Stimulated activated CD8-positive, alpha-beta memory T cell treated with anti-CD3 and anti-CD28 coated beads, Interleukin-12 subunit alpha, Interleukin-12 subunit beta, amount 100 ng/mL, for 24 hours (primary cell): ENCODE measurements at regions not wholly inside any gene's neighbourhood (a gene's known extent, or its start where the extent isn't known, plus 50 kb on each side); places are given as distances from the start of the nearest gene placed in this dataset.

ENCODE experiments used
- DNase-seq: peaks from one replicate; pipeline ENCODE4 v3.0.0-alpha.2; 2020; ENCODE audit errors: extremely low read depth

DNA sequence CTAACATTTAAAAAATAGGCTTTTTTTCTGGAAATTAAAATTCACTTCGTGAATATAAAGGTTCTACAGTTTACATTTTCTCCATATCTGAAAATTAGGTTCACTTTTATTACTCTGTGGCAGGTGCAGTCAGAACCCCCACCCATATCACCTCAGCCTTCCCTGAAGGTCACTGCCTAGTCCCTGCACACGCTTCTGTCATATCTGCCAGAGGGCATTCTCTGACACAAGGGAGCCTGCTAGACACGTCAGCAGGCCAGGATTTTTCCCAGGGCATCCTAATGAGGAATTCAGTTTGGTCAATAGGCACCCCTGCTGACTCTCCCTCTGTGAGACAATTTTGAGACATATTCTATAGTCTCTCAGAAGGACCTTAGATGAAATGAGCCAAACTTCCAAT lies 475.7 kb upstream of the PKDCC start:
- no peak for DNase-seq

GRCh38 chr2:41576423-41576822 lies 471.4 kb upstream of the PKDCC start:
- no peak for DNase-seq

GRCh38 chr2:41579806-41580205 lies 468.0 kb upstream of the PKDCC start:
- no peak for DNase-seq

GRCh38 chr2:41580806-41581205 lies 467.0 kb upstream of the PKDCC start:
- no peak for DNase-seq

DNA sequence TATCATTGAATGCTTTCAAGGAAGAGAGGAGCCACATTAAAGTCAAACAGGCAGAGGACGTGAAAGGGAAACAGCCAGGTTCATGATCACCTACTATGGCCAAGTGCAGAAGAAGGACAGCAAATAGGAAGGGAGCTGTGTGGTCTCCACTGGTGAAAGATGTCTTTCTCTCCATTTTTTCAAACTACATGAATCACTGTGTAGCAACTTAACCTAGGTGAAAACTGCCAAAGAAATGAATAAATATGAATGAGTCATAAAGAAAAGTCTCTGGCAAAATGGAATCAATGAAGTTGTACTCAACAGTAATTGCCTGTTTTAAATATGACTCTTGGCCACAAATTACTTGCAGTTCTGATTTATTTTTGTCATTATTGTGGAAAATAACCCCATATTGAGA lies 452.6 kb upstream of the PKDCC start:
- no peak for DNase-seq

- no peak for DNase-seq
Measured at GRCh38 chr2:41597680-41598079, 450.1 kb upstream of the PKDCC start.

- no peak for DNase-seq
Measured at GRCh38 chr2:41598161-41598894, 449.5 kb upstream of the PKDCC start.

DNA sequence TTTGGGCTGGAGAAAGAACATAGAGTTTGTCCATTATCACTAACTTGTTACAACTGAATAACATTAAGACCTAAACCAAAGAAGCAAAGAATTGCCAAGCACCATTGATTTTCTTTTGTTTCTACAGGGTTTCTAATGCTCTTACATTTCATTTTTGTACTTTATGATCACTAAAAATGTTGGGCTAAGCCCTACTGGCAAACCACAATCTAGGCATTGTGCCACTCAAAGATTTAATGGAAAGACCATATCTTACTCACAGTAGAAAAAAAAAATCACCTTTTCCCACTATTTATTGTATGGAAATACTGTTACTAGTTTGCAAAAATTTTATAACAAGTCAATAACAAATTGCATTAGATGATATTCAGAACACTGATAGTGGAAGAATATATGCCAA lies 447.4 kb upstream of the PKDCC start:
- no peak for DNase-seq

DNA sequence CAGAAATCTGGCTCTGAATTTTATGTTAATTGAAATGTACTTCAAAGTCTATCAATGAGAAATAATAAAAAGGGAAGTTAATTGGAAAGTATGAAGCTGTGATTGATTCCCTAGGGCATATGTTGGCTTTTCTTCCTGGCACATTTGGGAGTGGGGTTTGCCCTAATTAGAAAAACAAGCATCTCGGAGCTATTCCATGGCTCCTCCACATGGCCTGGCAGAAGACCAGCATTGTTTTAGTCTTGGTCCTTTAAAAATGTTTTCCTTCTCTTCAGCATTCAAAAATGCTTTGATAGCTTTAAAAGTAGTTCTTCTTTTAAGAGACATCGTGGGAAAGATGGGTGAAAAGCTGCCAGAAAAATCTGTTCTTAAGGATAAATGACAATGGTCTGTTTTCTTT lies 445.5 kb upstream of the PKDCC start:
- DNase-seq, result no peak

GRCh38 chr2:41605311-41605710 lies 442.5 kb upstream of the PKDCC start:
- DNase-seq, result no peak

DNA sequence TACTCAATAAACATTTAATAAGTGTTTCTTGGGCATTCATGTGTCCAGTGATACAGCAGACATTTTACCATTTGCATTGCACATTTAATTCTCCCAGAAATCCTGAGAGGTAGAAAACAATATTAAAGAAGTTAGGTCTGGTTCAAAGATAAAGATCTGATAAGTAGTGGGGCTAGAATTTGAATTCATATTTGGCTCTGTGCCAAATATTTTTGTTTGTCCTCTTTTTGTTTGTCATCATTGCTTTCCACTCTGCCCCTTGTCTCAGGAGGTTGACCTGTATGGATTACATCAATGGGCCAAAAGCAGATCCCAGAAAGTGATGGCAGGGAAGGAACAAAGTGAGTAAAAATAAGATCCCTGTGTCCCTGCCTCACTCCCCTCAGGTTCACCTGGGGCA lies 441.9 kb upstream of the PKDCC start:
- DNase-seq, result no peak

DNA sequence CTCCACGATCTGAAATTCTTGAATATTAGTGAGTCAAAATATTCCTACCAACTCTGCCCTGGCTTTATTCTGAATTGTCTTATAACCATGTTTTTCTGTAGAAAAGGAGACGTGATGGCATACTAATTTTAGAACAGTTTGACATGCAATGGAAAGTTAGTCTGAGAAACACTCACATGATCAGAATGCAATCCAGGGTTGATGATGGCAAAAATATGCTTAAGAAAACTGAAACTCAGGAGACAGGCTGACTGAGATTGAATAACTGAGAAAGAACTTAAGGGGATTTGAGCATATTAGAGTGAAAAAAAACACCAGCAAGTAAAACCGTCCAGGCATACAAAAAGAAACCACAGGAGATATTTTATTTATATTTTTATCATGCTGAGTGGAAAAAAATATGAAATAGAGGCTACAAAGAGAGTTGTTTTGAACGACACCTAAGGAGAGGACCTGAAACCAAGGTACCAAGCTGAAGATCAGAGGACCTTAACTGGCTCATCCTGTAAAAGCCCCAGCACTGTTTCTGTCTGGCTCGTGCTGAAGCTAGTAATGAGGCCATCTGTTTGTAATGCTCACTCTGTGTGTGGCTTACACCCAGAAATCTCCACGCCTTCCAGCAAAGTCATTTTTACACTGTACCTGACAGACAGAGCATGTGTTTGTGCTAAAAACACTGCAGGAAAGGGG lies 437.2 kb upstream of the PKDCC start:
- DNase-seq, result no peak

- no peak for DNase-seq
Measured at GRCh38 chr2:41618754-41619153, 429.1 kb upstream of the PKDCC start.

DNA sequence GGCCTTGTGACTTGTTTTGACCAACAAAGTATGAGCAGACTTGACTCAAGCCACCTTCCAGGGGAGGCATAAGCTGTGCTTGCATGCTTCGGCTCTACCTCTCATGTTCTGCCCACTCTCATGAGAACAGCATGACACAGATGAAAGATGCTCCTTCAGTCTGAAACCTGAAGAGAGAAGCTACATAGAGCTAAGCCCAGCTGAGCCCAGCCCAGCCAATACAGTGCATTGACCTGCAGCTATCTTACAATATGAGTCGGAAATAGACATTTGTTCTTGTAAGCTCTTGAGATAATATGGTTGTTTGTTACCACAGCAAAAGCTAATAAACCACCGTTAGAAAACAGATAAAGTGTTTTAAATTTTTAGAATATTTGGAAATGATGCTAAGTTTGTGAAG lies 426.7 kb upstream of the PKDCC start:
- DNase-seq, result no peak

DNA sequence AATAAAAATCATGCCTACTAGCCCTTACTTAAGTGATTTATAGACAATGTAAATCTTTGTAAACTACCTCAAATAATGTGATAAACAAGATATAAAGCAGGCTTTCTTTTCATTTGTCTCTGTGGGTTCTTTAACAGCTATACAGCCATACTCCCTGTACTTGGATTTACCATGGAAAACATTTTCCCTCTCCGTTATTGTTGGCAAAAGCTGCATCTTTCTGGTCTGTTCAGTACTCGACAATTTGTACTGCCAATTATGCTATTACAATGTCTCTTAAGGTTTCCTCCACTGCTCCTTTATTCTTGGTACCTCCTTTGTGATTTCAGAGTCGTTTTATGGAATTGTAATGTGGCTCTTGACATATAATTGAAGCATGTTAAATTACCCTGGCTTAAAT lies 426.3 kb upstream of the PKDCC start:
- DNase-seq, result no peak

DNA sequence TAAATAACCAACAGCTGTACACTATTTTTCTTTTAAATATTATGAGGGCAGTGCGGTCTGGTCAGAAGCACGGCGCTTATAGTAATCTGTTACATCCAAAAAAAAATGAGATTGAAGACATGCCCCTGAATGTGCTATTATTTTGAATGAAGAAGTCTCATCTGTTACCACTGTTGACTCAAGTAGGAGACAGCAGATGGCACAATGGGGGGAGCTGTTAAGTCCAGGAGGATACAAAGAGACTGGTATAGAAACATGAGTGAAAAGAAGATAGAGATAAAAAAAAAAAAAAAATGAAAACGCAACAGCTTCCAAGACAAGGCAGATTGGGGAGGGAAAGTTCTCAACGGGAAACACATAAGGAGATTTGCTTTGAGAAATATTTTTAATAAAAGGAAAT lies 425.5 kb upstream of the PKDCC start:
- no peak for DNase-seq

- DNase-seq, result no peak
Measured at GRCh38 chr2:41626936-41627335, 420.9 kb upstream of the PKDCC start.

GRCh38 chr2:41634686-41635085 lies 413.1 kb upstream of the PKDCC start:
- no peak for DNase-seq

- no peak for DNase-seq
Measured at GRCh38 chr2:41644936-41645335, 402.9 kb upstream of the PKDCC start.

DNA sequence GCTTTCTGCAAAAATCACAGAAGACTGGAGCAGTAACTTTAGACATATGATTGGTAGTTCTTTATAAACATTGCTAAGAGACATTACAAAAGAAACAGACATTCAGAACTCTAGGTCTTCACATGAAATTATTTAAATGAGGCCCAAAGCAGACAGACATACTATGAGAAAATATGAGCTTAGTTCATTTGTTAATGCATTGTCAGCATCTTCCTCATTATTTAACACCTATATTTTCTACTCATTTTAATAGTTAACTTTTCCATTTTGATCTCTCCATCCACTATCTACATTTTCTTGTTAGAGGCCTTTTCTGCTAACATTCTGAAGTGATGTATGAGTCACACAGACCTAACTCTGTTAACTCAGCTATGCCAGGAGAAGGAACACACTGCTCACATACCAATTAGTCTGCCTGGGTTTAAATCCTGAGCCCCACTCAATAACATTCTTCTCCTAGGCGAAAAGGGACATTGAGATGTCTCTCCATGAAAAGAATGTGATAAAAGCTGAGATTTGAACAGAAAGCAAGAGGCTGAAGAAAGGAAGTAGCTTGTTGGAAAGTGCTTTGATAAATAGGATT lies 400.3 kb upstream of the PKDCC start:
- no peak for DNase-seq

DNA sequence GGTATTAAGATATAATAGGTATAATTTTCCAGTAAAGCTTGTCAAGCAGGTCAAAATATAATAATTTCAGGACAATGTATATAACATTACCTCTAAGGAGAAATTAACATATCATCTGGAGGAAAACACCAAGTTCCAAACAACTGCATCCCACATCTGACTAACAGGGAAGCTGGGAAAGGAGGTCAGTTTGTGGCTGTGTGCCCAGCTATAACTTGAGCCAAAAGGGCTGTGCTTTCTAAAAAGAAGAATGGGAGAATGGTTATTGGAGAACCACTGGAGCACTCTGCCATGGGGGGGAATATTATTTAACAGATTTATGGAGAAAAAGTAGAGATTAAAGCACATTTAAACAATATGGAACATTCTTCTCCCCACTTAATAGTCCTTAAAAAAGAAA lies 390.6 kb upstream of the PKDCC start:
- DNase-seq, result no peak

GRCh38 chr2:41659758-41660157 lies 388.1 kb upstream of the PKDCC start:
- no peak for DNase-seq

- no peak for DNase-seq
Measured at GRCh38 chr2:41662461-41662860, 385.4 kb upstream of the PKDCC start.
